SK-N-MC (cell line): ENCODE measurements at regions not wholly inside any gene's neighbourhood (a gene's known extent, or its start where the extent isn't known, plus 50 kb on each side); places are given as distances from the start of the nearest gene placed in this dataset.

Source experiments
- EZH2 ChIP-seq: fragments of 200-600 bp; sonication (generic); IDR thresholded peaks from one replicate; pipeline ENCODE4 v1.6.1; 2017; ENCODE audit warnings: antibody characterized with exemption
- FOXP2 ChIP-seq: optimal IDR thresholded peaks from 2 replicates; pipeline ENCODE3; 2011; ENCODE audit warnings: mild to moderate bottlenecking, moderate library complexity; ENCODE audit not compliant: insufficient read depth; ENCODE audit errors: extremely low read length, control extremely low read depth
- POLR2AphosphoS5 ChIP-seq: IDR thresholded peaks from 2 replicates; pipeline ENCODE4 v1.6.1; 2012; ENCODE audit warnings: mild to moderate bottlenecking, low read depth, low read length, borderline replicate concordance

GRCh38 chr7:84497873-84498272, 303.3 kb upstream of the SEMA3A start:
- TF ChIP-seq POLR2AphosphoS5 (no peak), EZH2 (no peak), FOXP2 (no peak)
